PC-9 (cell line): ENCODE measurements at regions not wholly inside any gene's neighbourhood (a gene's known extent, or its start where the extent isn't known, plus 50 kb on each side); places are given as distances from the start of the nearest gene placed in this dataset.

Experiments
- EZH2 ChIP-seq: fragments of 200-600 bp; sonication (generic); IDR thresholded peaks from 2 replicates; pipeline ENCODE4 v1.8.0; 2017; ENCODE audit warnings: antibody characterized with exemption, low read depth
- TF ChIP-seq, protein P1 (sequence below): fragments of 200-600 bp; sonication (generic); conservative IDR thresholded peaks from 2 replicates; pipeline ENCODE4 v1.6.1; 2017; ENCODE audit warnings: mixed run types, antibody characterized with exemption, mild to moderate bottlenecking, moderate library complexity

DNA sequence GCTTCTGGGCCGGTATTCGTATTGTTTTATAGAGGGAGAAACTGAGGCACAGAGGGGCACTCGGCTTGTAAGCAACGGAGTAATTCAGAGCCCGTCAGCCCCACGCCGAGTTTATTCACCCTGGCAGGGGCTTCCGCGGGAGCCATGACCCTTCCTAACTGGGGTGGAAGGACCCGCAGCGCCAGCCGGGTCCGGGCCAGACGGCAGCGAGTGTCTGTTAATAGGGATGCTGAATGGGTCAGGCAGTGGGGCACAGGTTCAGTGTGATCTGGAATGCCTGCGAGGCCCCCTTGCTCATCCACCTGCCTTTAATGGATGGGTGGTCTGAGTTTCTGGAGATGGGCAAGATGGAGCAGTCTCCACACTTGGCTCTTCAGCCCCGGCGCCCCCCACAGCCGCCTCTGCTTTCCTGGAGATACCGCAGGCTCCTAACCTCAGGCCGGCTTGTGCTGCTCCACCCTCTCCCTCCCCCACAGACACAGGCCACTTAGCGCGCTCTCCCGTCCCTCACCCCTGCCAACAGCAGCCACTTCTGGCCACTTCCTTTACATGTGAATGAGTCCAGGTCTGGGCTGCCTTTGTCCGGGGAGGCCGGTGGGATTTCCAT lies 147.1 kb downstream of the ERCC6L2 start:
- TF ChIP-seq, protein P1, sequence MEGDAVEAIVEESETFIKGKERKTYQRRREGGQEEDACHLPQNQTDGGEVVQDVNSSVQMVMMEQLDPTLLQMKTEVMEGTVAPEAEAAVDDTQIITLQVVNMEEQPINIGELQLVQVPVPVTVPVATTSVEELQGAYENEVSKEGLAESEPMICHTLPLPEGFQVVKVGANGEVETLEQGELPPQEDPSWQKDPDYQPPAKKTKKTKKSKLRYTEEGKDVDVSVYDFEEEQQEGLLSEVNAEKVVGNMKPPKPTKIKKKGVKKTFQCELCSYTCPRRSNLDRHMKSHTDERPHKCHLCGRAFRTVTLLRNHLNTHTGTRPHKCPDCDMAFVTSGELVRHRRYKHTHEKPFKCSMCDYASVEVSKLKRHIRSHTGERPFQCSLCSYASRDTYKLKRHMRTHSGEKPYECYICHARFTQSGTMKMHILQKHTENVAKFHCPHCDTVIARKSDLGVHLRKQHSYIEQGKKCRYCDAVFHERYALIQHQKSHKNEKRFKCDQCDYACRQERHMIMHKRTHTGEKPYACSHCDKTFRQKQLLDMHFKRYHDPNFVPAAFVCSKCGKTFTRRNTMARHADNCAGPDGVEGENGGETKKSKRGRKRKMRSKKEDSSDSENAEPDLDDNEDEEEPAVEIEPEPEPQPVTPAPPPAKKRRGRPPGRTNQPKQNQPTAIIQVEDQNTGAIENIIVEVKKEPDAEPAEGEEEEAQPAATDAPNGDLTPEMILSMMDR: no peak
- TF ChIP-seq EZH2: no peak
